Activated CD4-positive, alpha-beta T cell treated with anti-CD3 and anti-CD28 coated beads, Interleukin-10, Interleukin-2, amounts not matched to agents 100 ng/mL and 50 ng/mL, durations not matched to agents 16 hours and 8 hours (primary cell): ENCODE measurements at regions not wholly inside any gene's neighbourhood (a gene's known extent, or its start where the extent isn't known, plus 50 kb on each side); places are given as distances from the start of the nearest gene placed in this dataset.

Source experiments
- DNase-seq: peaks from one replicate; pipeline ENCODE4 v3.0.0-alpha.2; 2020

GRCh38 chr13:47230155-47230554 is 333.3 kb upstream of the HTR2A start:
- DNase-seq = no peak

- no peak for DNase-seq
Measured at GRCh38 chr13:47226516-47226915, 329.7 kb upstream of the HTR2A start.

GRCh38 chr13:47220453-47221140 is 323.7 kb upstream of the HTR2A start:
- no peak for DNase-seq

GRCh38 chr13:47218611-47219010 is 321.8 kb upstream of the HTR2A start:
- no peak for DNase-seq

- no peak for DNase-seq
Measured at GRCh38 chr13:47216176-47216822, 319.4 kb upstream of the HTR2A start.

GRCh38 chr13:47215736-47216135 is 318.9 kb upstream of the HTR2A start:
- no peak for DNase-seq

GRCh38 chr13:47213047-47213446 is 316.2 kb upstream of the HTR2A start:
- DNase-seq = no peak

GRCh38 chr13:47211106-47211505 is 314.3 kb upstream of the HTR2A start:
- no peak for DNase-seq

- DNase-seq = no peak
Measured at GRCh38 chr13:47206111-47206510, 309.3 kb upstream of the HTR2A start.

- DNase-seq = no peak
Measured at GRCh38 chr13:47190696-47191305, 293.9 kb upstream of the HTR2A start.

- no peak for DNase-seq
Measured at GRCh38 chr13:47188802-47189201, 291.9 kb upstream of the HTR2A start.

- DNase-seq = no peak
Measured at GRCh38 chr13:47186471-47186870, 289.6 kb upstream of the HTR2A start.

- no peak for DNase-seq
Measured at GRCh38 chr13:47184321-47184720, 287.5 kb upstream of the HTR2A start.

GRCh38 chr13:47179321-47179720 is 282.5 kb upstream of the HTR2A start:
- no peak for DNase-seq

- no peak for DNase-seq
Measured at GRCh38 chr13:47178090-47178950, 281.5 kb upstream of the HTR2A start.

GRCh38 chr13:47175172-47175866 is 278.5 kb upstream of the HTR2A start:
- DNase-seq = no peak

GRCh38 chr13:47170971-47171370 is 274.1 kb upstream of the HTR2A start:
- DNase-seq = no peak

- no peak for DNase-seq
Measured at GRCh38 chr13:47168618-47169017, 271.8 kb upstream of the HTR2A start.

- peak; percentile 2 for DNase-seq
Measured at GRCh38 chr13:47168066-47168465, 271.2 kb upstream of the HTR2A start.

- DNase-seq = no peak
Measured at GRCh38 chr13:47166336-47166735, 269.5 kb upstream of the HTR2A start.

GRCh38 chr13:47159853-47160550 is 263.1 kb upstream of the HTR2A start:
- no peak for DNase-seq

- DNase-seq = no peak
Measured at GRCh38 chr13:47158593-47158992, 261.7 kb upstream of the HTR2A start.
